Liver (tissue), 8 donors: ENCODE measurements at regions not wholly inside any gene's neighbourhood (a gene's known extent, or its start where the extent isn't known, plus 50 kb on each side); places are given as distances from the start of the nearest gene placed in this dataset.

Experiments used
- DNase-seq: peaks from one replicate; pipeline ENCODE4 v3.0.0-alpha.2; 2017; ENCODE audit warnings: low spot score
- H3K27ac ChIP-seq, 2 donors: one replicate each; pipeline ENCODE4 v1.7.0; 2013; ENCODE audit warnings: inconsistent platforms in 2 of 2, low read length in 2 of 2, control low read depth in 1 of 2, low read depth in 1 of 2, mild to moderate bottlenecking in 1 of 2
- H3K27me3 ChIP-seq, 4 donors: one replicate each; pipeline versions ENCODE4 v1.6.1 to v1.7.0; 2013; ENCODE audit warnings: low read length in 3 of 4, inconsistent platforms in 1 of 4, mild to moderate bottlenecking in 1 of 4, moderate library complexity in 1 of 4; ENCODE audit not compliant: control insufficient read depth in 4 of 4, insufficient read depth in 4 of 4
- H3K36me3 ChIP-seq, 4 donors: one replicate each; pipeline versions ENCODE4 v1.6.1 to v1.7.0; 2013; ENCODE audit warnings: low read length in 3 of 4, mild to moderate bottlenecking in 3 of 4, low read depth in 1 of 4, moderate library complexity in 1 of 4; ENCODE audit not compliant: control insufficient read depth in 4 of 4, insufficient read depth in 3 of 4
- H3K4me1 ChIP-seq, 4 donors: one replicate each; pipeline versions ENCODE4 v1.6.1 to v1.7.0; 2013; ENCODE audit warnings: low read length in 3 of 4, mild to moderate bottlenecking in 3 of 4, moderate library complexity in 1 of 4; ENCODE audit not compliant: control insufficient read depth in 4 of 4, insufficient read depth in 4 of 4
- H3K4me3 ChIP-seq, 3 donors: one replicate each; pipeline versions ENCODE4 v1.6.1 to v1.7.0; 2013; ENCODE audit warnings: low read length in 3 of 3, control low read depth in 1 of 3, low read depth in 1 of 3, mild to moderate bottlenecking in 1 of 3
- H3K9ac ChIP-seq, 2 donors: one replicate each; pipeline ENCODE4 v1.7.0; 2013; ENCODE audit warnings: low read length in 2 of 2, mild to moderate bottlenecking in 2 of 2, moderate library complexity in 2 of 2, control low read depth in 1 of 2, low read depth in 1 of 2
- H3K9me3 ChIP-seq, 4 donors: one replicate each; pipeline versions ENCODE4 v1.6.1 to v1.7.0; 2013; ENCODE audit warnings: low read length in 3 of 4; ENCODE audit not compliant: control insufficient read depth in 4 of 4
- EGR1 ChIP-seq, 2 donors: IDR thresholded peaks; 2 replicates each; pipeline ENCODE4 v1.6.1; 2016 to 2018; ENCODE audit warnings: antibody characterized with exemption in 2 of 2, low read depth in 2 of 2
- FOXA2 ChIP-seq: IDR thresholded peaks from 2 replicates; pipeline ENCODE4 v1.6.1; 2016; ENCODE audit warnings: antibody characterized with exemption
- GABPA ChIP-seq, 2 donors: IDR thresholded peaks in 1 of 2; conservative IDR thresholded peaks in 1 of 2; 2 replicates each; pipeline ENCODE4 v1.6.1; 2016; ENCODE audit warnings: antibody characterized with exemption in 2 of 2, mild to moderate bottlenecking in 1 of 2, moderate library complexity in 1 of 2
- HNF4A ChIP-seq, 2 donors: conservative IDR thresholded peaks; 2 replicates each; pipeline ENCODE4 v1.6.1; 2016; ENCODE audit warnings: antibody characterized with exemption in 2 of 2, mild to moderate bottlenecking in 2 of 2
- HNF4G ChIP-seq: IDR thresholded peaks from 2 replicates; pipeline ENCODE4 v1.6.1; 2016; ENCODE audit warnings: antibody characterized with exemption
- JUND ChIP-seq, 2 donors: IDR thresholded peaks; 2 replicates each; pipeline ENCODE4 v1.6.1; 2016; ENCODE audit warnings: antibody characterized with exemption in 2 of 2
- RAD21 ChIP-seq, 2 donors: IDR thresholded peaks; 2 replicates each; pipeline ENCODE4 v1.6.1; 2016; ENCODE audit warnings: antibody characterized with exemption in 2 of 2, mild to moderate bottlenecking in 2 of 2
- RXRA ChIP-seq, 2 donors: IDR thresholded peaks; 2 replicates each; pipeline ENCODE4 v1.6.1; 2017 to 2018; ENCODE audit warnings: antibody characterized with exemption in 2 of 2, mild to moderate bottlenecking in 1 of 2
- TAF1 ChIP-seq: conservative IDR thresholded peaks from 2 replicates; pipeline ENCODE4 v1.6.1; 2016; ENCODE audit warnings: antibody characterized with exemption, mild to moderate bottlenecking
- YY1 ChIP-seq: IDR thresholded peaks from 2 replicates; pipeline ENCODE4 v1.6.1; 2016; ENCODE audit warnings: antibody characterized with exemption, mild to moderate bottlenecking
- WGBS: extraction: QIAGEN DNeasy Blood & Tissue Kit; methylation state at CpG from one replicate; pipeline ENCODE4 v1.1.7; 2013; 5-methylcytosine and 5-hydroxymethylcytosine counted together
- TF ChIP-seq, protein P1 (sequence below): IDR thresholded peaks from 2 replicates; pipeline ENCODE4 v1.6.1; 2016; ENCODE audit warnings: antibody characterized with exemption
- TF ChIP-seq, protein P2 (sequence below): IDR thresholded peaks from 2 replicates; pipeline ENCODE4 v1.6.1; 2016; ENCODE audit warnings: antibody characterized with exemption
- TF ChIP-seq, protein P3 (sequence below): IDR thresholded peaks from 2 replicates; pipeline ENCODE4 v1.6.1; 2016; ENCODE audit warnings: antibody characterized with exemption, mild to moderate bottlenecking
- TF ChIP-seq, protein P4 (sequence below): IDR thresholded peaks from 2 replicates; pipeline ENCODE4 v1.6.1; 2016; ENCODE audit warnings: antibody characterized with exemption
- TF ChIP-seq, protein P5 (sequence below): fragments of 150-350 bp; IDR thresholded peaks from 2 replicates; pipeline ENCODE4 v1.5.1; 2017; ENCODE audit warnings: improper control_type of control experiment, low read depth, low read length; ENCODE audit not compliant: missing input control
- donor health status: healthy.
- donor health status: healthy.
- donor health status: healthy.
- donor health status: healthy.
- donor health status: healthy.

DNA sequence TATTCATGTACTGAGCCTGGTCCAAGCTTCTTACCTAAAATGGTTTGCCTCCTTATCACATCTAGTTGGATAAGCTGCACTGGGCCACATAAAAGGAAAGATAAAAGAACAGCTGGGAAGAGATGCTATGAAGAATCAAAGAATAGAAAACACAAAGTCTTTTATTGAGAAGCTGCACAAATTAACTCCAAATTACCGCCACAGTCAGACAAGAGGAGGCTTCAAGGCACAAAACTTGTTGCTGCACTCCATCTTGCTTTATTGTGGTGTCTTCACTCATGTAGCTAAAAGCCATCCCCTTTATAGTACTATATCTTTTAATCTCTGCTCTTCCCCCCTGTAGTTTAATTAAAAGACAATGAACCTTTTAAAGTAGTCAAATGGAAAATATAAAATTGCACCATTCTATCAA is 330.6 kb upstream of the PMFBP1 start:
- H3K4me1 ChIP-seq = no peaks in the 10 kb centered on the region
- no peaks in the 10 kb centered on the region for H3K36me3 ChIP-seq
- H3K27me3 ChIP-seq = no peaks in the 10 kb centered on the region
- H3K9me3 ChIP-seq = no peaks in the 10 kb centered on the region
- H3K4me3 ChIP-seq = no peak overlapping the region
- TF ChIP-seq, protein P1, sequence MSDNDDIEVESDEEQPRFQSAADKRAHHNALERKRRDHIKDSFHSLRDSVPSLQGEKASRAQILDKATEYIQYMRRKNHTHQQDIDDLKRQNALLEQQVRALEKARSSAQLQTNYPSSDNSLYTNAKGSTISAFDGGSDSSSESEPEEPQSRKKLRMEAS = no peak
- TF ChIP-seq RAD21 (IDR thresholded peaks at IDR 0.05) = no peak
- TF ChIP-seq GABPA (IDR thresholded peaks at IDR 0.05 in 1 of 2, conservative IDR thresholded peaks at IDR 0.05 in 1 of 2) = no peak
- TF ChIP-seq YY1 = no peak
- TF ChIP-seq, protein P2, sequence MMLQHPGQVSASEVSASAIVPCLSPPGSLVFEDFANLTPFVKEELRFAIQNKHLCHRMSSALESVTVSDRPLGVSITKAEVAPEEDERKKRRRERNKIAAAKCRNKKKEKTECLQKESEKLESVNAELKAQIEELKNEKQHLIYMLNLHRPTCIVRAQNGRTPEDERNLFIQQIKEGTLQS = no peak
- no peak for TF ChIP-seq JUND (IDR thresholded peaks at IDR 0.05)
- TF ChIP-seq, protein P3, sequence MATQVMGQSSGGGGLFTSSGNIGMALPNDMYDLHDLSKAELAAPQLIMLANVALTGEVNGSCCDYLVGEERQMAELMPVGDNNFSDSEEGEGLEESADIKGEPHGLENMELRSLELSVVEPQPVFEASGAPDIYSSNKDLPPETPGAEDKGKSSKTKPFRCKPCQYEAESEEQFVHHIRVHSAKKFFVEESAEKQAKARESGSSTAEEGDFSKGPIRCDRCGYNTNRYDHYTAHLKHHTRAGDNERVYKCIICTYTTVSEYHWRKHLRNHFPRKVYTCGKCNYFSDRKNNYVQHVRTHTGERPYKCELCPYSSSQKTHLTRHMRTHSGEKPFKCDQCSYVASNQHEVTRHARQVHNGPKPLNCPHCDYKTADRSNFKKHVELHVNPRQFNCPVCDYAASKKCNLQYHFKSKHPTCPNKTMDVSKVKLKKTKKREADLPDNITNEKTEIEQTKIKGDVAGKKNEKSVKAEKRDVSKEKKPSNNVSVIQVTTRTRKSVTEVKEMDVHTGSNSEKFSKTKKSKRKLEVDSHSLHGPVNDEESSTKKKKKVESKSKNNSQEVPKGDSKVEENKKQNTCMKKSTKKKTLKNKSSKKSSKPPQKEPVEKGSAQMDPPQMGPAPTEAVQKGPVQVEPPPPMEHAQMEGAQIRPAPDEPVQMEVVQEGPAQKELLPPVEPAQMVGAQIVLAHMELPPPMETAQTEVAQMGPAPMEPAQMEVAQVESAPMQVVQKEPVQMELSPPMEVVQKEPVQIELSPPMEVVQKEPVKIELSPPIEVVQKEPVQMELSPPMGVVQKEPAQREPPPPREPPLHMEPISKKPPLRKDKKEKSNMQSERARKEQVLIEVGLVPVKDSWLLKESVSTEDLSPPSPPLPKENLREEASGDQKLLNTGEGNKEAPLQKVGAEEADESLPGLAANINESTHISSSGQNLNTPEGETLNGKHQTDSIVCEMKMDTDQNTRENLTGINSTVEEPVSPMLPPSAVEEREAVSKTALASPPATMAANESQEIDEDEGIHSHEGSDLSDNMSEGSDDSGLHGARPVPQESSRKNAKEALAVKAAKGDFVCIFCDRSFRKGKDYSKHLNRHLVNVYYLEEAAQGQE = no peak
- TF ChIP-seq, protein P4, sequence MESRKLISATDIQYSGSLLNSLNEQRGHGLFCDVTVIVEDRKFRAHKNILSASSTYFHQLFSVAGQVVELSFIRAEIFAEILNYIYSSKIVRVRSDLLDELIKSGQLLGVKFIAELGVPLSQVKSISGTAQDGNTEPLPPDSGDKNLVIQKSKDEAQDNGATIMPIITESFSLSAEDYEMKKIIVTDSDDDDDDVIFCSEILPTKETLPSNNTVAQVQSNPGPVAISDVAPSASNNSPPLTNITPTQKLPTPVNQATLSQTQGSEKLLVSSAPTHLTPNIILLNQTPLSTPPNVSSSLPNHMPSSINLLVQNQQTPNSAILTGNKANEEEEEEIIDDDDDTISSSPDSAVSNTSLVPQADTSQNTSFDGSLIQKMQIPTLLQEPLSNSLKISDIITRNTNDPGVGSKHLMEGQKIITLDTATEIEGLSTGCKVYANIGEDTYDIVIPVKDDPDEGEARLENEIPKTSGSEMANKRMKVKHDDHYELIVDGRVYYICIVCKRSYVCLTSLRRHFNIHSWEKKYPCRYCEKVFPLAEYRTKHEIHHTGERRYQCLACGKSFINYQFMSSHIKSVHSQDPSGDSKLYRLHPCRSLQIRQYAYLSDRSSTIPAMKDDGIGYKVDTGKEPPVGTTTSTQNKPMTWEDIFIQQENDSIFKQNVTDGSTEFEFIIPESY = no peak
- TF ChIP-seq TAF1 = no peak
- TF ChIP-seq HNF4G = no peak
- TF ChIP-seq HNF4A (conservative IDR thresholded peaks at IDR 0.05) = no peak
- no peak for TF ChIP-seq FOXA2
- no peak for TF ChIP-seq EGR1 (IDR thresholded peaks at IDR 0.05; ENCODE audit: low read depth in 2 of 2)
- no peak for TF ChIP-seq RXRA (IDR thresholded peaks at IDR 0.05)
- WGBS = 95% methylated on average over 1 of the region's 1 CpG
- DNase-seq = no peak
- no peak overlapping the region for H3K9ac ChIP-seq
- H3K27ac ChIP-seq = no peak overlapping the region

DNA sequence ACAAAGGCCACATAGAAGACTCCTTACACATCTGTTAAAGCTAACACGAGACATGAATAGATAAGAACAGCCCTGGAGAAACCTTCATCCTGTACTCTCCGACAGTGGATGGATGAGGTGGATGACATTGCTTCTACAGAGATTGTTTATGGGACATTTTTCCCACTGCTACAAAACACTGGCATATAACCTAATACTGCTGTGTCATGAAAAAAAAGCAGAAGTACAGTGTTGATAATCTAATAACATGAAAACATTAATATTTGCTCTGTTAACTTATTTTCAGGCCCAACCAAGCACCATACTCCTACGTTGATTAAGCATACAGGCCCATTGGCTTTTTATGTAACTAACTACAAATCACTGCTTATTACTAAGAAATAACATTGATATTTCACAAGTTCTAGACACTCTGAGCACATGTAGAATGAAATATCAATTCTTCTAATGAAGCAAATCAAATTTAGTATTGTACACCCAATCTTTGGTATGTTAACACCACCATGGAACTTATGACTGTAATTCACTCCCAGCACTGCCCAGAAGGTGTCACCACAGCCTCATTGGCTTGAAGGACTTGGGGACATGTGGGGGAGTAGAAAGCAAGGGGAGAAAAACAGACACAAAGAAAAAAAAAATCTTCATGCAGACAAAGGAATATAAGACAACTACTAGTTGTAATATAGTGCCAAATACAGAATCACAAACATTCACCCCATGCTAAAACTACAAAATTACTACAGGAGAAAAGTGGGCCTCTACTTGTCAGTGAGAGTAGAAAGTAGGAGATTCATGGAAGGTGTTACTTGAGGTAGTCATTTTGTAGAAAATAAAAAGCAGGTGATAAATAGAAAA is 330.0 kb upstream of the PMFBP1 start:
- Histone ChIP-seq H3K27me3 (no peaks in the 10 kb centered on the region), H3K9me3 (no peaks in the 10 kb centered on the region), H3K27ac (no peak overlapping the region), H3K4me1 (no peaks in the 10 kb centered on the region), H3K36me3 (no peaks in the 10 kb centered on the region), H3K9ac (no peak overlapping the region), H3K4me3 (no peak overlapping the region)
- DNase-seq = peak; percentile 49
- TF ChIP-seq JUND (IDR thresholded peaks at IDR 0.05) (peak in 1 of 2 donors; percentile 47), RAD21 (IDR thresholded peaks at IDR 0.05) (peak; percentile 96 to 98)
- TF ChIP-seq, protein P4 = no peak
- TF ChIP-seq, protein P5, sequence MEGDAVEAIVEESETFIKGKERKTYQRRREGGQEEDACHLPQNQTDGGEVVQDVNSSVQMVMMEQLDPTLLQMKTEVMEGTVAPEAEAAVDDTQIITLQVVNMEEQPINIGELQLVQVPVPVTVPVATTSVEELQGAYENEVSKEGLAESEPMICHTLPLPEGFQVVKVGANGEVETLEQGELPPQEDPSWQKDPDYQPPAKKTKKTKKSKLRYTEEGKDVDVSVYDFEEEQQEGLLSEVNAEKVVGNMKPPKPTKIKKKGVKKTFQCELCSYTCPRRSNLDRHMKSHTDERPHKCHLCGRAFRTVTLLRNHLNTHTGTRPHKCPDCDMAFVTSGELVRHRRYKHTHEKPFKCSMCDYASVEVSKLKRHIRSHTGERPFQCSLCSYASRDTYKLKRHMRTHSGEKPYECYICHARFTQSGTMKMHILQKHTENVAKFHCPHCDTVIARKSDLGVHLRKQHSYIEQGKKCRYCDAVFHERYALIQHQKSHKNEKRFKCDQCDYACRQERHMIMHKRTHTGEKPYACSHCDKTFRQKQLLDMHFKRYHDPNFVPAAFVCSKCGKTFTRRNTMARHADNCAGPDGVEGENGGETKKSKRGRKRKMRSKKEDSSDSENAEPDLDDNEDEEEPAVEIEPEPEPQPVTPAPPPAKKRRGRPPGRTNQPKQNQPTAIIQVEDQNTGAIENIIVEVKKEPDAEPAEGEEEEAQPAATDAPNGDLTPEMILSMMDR = peak; percentile 82
- 83% methylated on average over 3 of the region's 3 CpGs for WGBS
